GM13977 (cell line): ENCODE measurements at regions not wholly inside any gene's neighbourhood (a gene's known extent, or its start where the extent isn't known, plus 50 kb on each side); places are given as distances from the start of the nearest gene placed in this dataset.

Experiments
- DNase-seq: peaks from one replicate; pipeline ENCODE4 v3.0.0; 2012; ENCODE audit warnings: low spot score
- CTCF ChIP-seq: IDR thresholded peaks from 2 replicates; pipeline ENCODE4 v1.5.1; 2012; ENCODE audit warnings: mild to moderate bottlenecking, control low read depth; ENCODE audit not compliant: insufficient read depth; ENCODE audit errors: extremely low read depth, missing control alignments
- in situ Hi-C: fragments of 300-500 bp; cut with MboI; formaldehyde crosslinking; loops from one replicate; pipeline ENCODE4 v1.12.0; 2022; ENCODE audit warnings: low sequenced_read_pairs, low pct_unique_long_range_greater_than_20kb, mixed read lengths, inconsistent platforms; ENCODE audit not compliant: unreplicated experiment

DNA sequence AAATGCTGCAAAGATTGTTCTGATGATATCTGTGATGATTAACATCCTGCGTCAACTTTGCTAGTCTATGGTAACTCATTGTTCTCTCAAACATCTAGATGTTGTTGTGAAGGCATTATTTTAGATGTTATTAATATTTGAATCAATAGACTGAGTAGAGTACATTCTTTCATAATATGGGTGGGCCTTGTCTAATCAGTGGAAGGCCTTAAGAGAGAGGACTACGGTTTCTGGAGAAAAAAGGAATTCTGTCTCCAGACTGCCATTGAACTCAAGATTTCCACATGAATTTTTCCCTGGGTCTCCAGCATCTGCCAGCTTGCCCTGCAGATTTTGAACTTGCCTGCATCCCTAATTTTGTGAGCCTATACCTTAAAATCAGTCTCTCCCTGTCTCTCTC, 2381.1 kb upstream of the AGA start:
- in situ Hi-C loops: no loop called here
- no peak for TF ChIP-seq CTCF
- no peak for DNase-seq

- no peak for TF ChIP-seq CTCF
- DNase-seq: no peak
- in situ Hi-C loops: no loop called here
Observed at GRCh38 chr4:179831274-179831673, 2389.0 kb upstream of the AGA start.

- no peak for TF ChIP-seq CTCF
- in situ Hi-C loops: no loop called here
- DNase-seq: no peak
Observed at GRCh38 chr4:179836179-179837075, 2394.2 kb upstream of the AGA start.

GRCh38 chr4:179843370-179843769, 2399.8 kb upstream of the TENM3 start:
- TF ChIP-seq CTCF: no peak
- in situ Hi-C loops: no loop called here
- DNase-seq: no peak

GRCh38 chr4:179855469-179855868, 2387.7 kb upstream of the TENM3 start:
- in situ Hi-C loops: no loop called here
- TF ChIP-seq CTCF: no peak
- no peak for DNase-seq

DNA sequence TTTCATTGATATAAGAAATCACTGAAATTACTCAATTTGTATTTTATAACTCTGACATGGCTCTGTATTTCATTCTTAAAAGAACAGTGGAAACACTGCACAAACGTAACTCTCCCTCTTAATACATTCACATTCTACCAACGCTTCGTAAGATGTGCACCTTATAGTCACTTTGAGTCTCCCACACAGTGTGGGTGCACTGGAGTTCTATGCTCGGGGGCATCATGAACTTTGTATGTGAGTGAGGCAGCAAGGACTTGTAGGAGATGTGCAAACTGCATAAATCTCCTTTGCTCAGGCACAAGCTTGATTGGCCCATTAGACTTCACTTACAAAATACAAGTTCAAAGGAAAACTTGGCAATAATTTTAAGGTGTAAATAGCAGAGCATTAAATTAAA, 2385.0 kb upstream of the TENM3 start:
- in situ Hi-C loops: no loop called here
- no peak for TF ChIP-seq CTCF
- DNase-seq: no peak
